Endothelial cell of umbilical vein (primary cell): ENCODE measurements at regions not wholly inside any gene's neighbourhood (a gene's known extent, or its start where the extent isn't known, plus 50 kb on each side); places are given as distances from the start of the nearest gene placed in this dataset.

ENCODE experiments used
- BruUV-seq: library from RNA; stranded (reverse); fragments of 400-500 nt; replicated peaks from 2 replicates; lab custom pipeline; 2021; lab: Mats Ljungman, UMichigan
- CTCF ChIA-PET: fragments of 300-600, 350-600 bp; sonication (Branson Sonifier 250); formaldehyde crosslinking; loops from one replicate; lab custom pipeline; 2021; ENCODE audit warnings: antibody characterized with exemption, inconsistent platforms; lab: Charles Lee
- POLR2A ChIA-PET: fragments of 300-600, 350-600 bp; sonication (Branson Sonifier 250); formaldehyde crosslinking; loops from one replicate; lab custom pipeline; 2021; ENCODE audit warnings: antibody characterized with exemption, inconsistent platforms; lab: Charles Lee
- DNase-seq: peaks from one replicate; pipeline ENCODE4 v3.0.0-alpha.2; 2011; ENCODE audit warnings: low read depth, low spot score
- FAIRE-seq: peaks from 2 replicates; lab custom pipeline; 2011; peaks lifted over from hg19 to GRCh38; lab: Jason Lieb, UNC
- H2AFZ ChIP-seq: 2 replicates; pipeline ENCODE4 v1.6.0; 2012; ENCODE audit warnings: low read depth, low read length, control low read depth, inconsistent platforms
- H3K27ac ChIP-seq: 2 replicates; pipeline ENCODE4 v1.5.1; 2011; ENCODE audit warnings: low read depth, mild to moderate bottlenecking, control low read depth, low read length, moderate library complexity; ENCODE audit not compliant: insufficient read depth
- H3K27me3 ChIP-seq, 2 experiments: 2 replicates each; pipeline versions ENCODE4 v1.6.0 to v1.6.1; 2011; ENCODE audit warnings: low read length in 2 of 2, mixed read lengths in 1 of 2; ENCODE audit not compliant: control insufficient read depth in 2 of 2, insufficient read depth in 2 of 2
- H3K36me3 ChIP-seq, 2 experiments: 2 replicates in 1 of 2; 3 replicates in 1 of 2; pipeline ENCODE4 v1.5.1; 2011; ENCODE audit warnings: low read length in 2 of 2, mild to moderate bottlenecking in 1 of 2, moderate library complexity in 1 of 2; ENCODE audit not compliant: control insufficient read depth in 2 of 2, insufficient read depth in 2 of 2; ENCODE audit errors: extremely low read depth in 1 of 2
- H3K4me1 ChIP-seq: 3 replicates; pipeline ENCODE4 v1.5.1; 2011; ENCODE audit warnings: mild to moderate bottlenecking, low read length; ENCODE audit not compliant: control insufficient read depth, insufficient read depth; ENCODE audit errors: extremely low read depth
- H3K4me2 ChIP-seq: 2 replicates; pipeline ENCODE4 v1.6.1; 2011; ENCODE audit warnings: low read length, control low read depth, mixed read lengths; ENCODE audit not compliant: insufficient read depth
- H3K4me3 ChIP-seq, 3 experiments: fragments of 200-600 bp in 1 of 3; sonication (generic), shearing (Covaris generic) in 1 of 3; replicated peaks in 1 of 3; 2 replicates each; pipeline ENCODE4 v1.5.1; 2011 to 2016; ENCODE audit warnings: control low read depth in 3 of 3, low read length in 3 of 3, mild to moderate bottlenecking in 2 of 3, inconsistent platforms in 1 of 3, low read depth in 1 of 3, moderate library complexity in 1 of 3; ENCODE audit not compliant: insufficient read depth in 1 of 3
- H3K79me2 ChIP-seq: 2 replicates; pipeline ENCODE4 v1.6.0; 2012; ENCODE audit warnings: low read length, inconsistent platforms; ENCODE audit not compliant: control insufficient read depth, insufficient read depth
- H3K9ac ChIP-seq: replicated peaks from 2 replicates; pipeline ENCODE3; 2011; ENCODE audit warnings: low read length, control low read depth; ENCODE audit not compliant: insufficient read depth; ENCODE audit errors: extremely low read depth
- H3K9me1 ChIP-seq: replicated peaks from 3 replicates; pipeline ENCODE4 v1.6.0; 2011; ENCODE audit warnings: mild to moderate bottlenecking, low read length; ENCODE audit not compliant: control insufficient read depth, insufficient read depth; ENCODE audit errors: extremely low read depth
- H3K9me3 ChIP-seq: replicated peaks from 2 replicates; pipeline ENCODE4 v1.5.1; 2012; ENCODE audit warnings: low read length, inconsistent platforms; ENCODE audit not compliant: control insufficient read depth, insufficient read depth
- H4K20me1 ChIP-seq: replicated peaks from 2 replicates; pipeline ENCODE3; 2011; ENCODE audit warnings: mild to moderate bottlenecking, low read length; ENCODE audit not compliant: control insufficient read depth, insufficient read depth; ENCODE audit errors: extremely low read depth
- EZH2 ChIP-seq: IDR thresholded peaks from 2 replicates; pipeline ENCODE4 v1.6.1; 2012; ENCODE audit warnings: borderline replicate concordance, low read depth, mild to moderate bottlenecking, moderate library complexity, low read length, inconsistent platforms; ENCODE audit not compliant: severe bottlenecking
- FOS ChIP-seq: IDR thresholded peaks from 2 replicates; pipeline ENCODE4 v1.6.1; 2011; ENCODE audit warnings: mild to moderate bottlenecking, low read length, moderate library complexity, borderline replicate concordance; ENCODE audit not compliant: insufficient read depth
- GATA2 ChIP-seq: IDR thresholded peaks from 2 replicates; pipeline ENCODE4 v1.7.0; 2011; ENCODE audit warnings: low read depth, mild to moderate bottlenecking, moderate library complexity, mixed read lengths, low read length; ENCODE audit not compliant: insufficient read length, insufficient read depth
- JUN ChIP-seq: IDR thresholded peaks from 2 replicates; pipeline ENCODE4 v1.6.1; 2011; ENCODE audit warnings: borderline replicate concordance, low read depth; ENCODE audit not compliant: insufficient read length, insufficient read depth
- MYC ChIP-seq: IDR thresholded peaks from one replicate; pipeline ENCODE4 v1.6.1; 2011; ENCODE audit warnings: mild to moderate bottlenecking, low read depth, low read length
- POLR2A ChIP-seq: IDR thresholded peaks from 2 replicates; pipeline ENCODE4 v1.6.1; 2012; ENCODE audit warnings: low read depth, mild to moderate bottlenecking, control low read depth, low read length
- POLR2AphosphoS5 ChIP-seq: IDR thresholded peaks from 2 replicates; pipeline ENCODE4 v1.6.1; 2012; ENCODE audit warnings: low read depth, mild to moderate bottlenecking, control low read depth, low read length, moderate library complexity; ENCODE audit not compliant: insufficient read depth
- dilution Hi-C: fragments of 300-500 bp; cut with MboI; formaldehyde crosslinking; loops from one replicate; pipeline ENCODE4 v1.15.0; 2019; ENCODE audit warnings: low sequenced_read_pairs; ENCODE audit not compliant: extremely low pct_ligation_motif_present
- intact Hi-C: fragments of 100-400 bp; cut with micrococcal nuclease; formaldehyde crosslinking; loops from one replicate; pipeline ENCODE4 v1.10.0; 2022
- TF ChIP-seq, protein P1 (sequence below), 2 donors: IDR thresholded peaks; 1 replicate in 1 of 2; 2 replicates in 1 of 2; pipeline ENCODE4 v1.5.1; 2011; ENCODE audit warnings: low read length in 2 of 2, mild to moderate bottlenecking in 2 of 2, moderate library complexity in 2 of 2, control low read depth in 1 of 2, inconsistent platforms in 1 of 2, low read depth in 1 of 2; ENCODE audit not compliant: insufficient read depth in 1 of 2; ENCODE audit errors: extremely low read depth in 1 of 2
- TF ChIP-seq, protein P2 (sequence below): IDR thresholded peaks from 2 replicates; pipeline ENCODE4 v1.6.1; 2011; ENCODE audit not compliant: insufficient read depth, insufficient read length

DNA sequence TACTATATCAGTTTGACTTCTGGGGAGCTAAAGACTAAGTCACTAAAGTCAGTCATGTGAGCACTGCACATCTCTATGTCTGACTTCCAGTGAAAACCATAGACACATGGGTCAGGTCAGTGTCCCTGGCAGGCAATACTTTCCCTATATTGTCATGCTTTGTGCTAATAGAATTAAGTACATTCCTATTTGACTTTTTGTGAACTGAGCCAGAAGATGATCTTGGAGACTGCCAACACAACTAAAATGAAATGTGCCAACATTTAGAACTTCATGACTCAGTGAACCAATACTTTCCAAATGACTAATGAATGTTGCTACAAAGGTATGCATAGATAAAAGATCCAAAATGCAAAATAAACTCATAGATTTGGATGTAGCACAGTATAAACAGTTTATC, 820.8 kb upstream of the FAM98A start:
- no peaks in the 10 kb centered on the region for H3K4me1 ChIP-seq
- ChIA-PET POLR2A (no interaction called here), CTCF (no interaction called here)
- no peaks in the 10 kb centered on the region for H3K36me3 ChIP-seq
- no peaks in the 10 kb centered on the region for H3K27me3 ChIP-seq
- H4K20me1 ChIP-seq = no peaks in the 10 kb centered on the region
- H3K4me2 ChIP-seq = no peak overlapping the region
- no peak overlapping the region for H3K27ac ChIP-seq
- no peak for FAIRE-seq
- TF ChIP-seq POLR2AphosphoS5 (no peak), POLR2A (no peak), EZH2 (no peak), JUN (no peak), MYC (no peak), FOS (no peak), GATA2 (no peak)
- TF ChIP-seq, protein P1, sequence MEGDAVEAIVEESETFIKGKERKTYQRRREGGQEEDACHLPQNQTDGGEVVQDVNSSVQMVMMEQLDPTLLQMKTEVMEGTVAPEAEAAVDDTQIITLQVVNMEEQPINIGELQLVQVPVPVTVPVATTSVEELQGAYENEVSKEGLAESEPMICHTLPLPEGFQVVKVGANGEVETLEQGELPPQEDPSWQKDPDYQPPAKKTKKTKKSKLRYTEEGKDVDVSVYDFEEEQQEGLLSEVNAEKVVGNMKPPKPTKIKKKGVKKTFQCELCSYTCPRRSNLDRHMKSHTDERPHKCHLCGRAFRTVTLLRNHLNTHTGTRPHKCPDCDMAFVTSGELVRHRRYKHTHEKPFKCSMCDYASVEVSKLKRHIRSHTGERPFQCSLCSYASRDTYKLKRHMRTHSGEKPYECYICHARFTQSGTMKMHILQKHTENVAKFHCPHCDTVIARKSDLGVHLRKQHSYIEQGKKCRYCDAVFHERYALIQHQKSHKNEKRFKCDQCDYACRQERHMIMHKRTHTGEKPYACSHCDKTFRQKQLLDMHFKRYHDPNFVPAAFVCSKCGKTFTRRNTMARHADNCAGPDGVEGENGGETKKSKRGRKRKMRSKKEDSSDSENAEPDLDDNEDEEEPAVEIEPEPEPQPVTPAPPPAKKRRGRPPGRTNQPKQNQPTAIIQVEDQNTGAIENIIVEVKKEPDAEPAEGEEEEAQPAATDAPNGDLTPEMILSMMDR (IDR thresholded peaks at IDR 0.05; ENCODE audit: extremely low read depth in 1 of 2, insufficient read depth in 1 of 2, low read depth in 1 of 2, low read length in 2 of 2) = no peak
- TF ChIP-seq, protein P2, sequence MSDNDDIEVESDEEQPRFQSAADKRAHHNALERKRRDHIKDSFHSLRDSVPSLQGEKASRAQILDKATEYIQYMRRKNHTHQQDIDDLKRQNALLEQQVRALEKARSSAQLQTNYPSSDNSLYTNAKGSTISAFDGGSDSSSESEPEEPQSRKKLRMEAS = no peak
- no peak overlapping the region for H3K9ac ChIP-seq
- no peaks in the 10 kb centered on the region for H3K9me3 ChIP-seq
- dilution Hi-C loops = no loop called here
- no peaks in the 10 kb centered on the region for H3K9me1 ChIP-seq
- BruUV-seq = no TSS peak
- DNase-seq = no peak
- H3K79me2 ChIP-seq = no peaks in the 10 kb centered on the region
- H2AFZ ChIP-seq = no peak overlapping the region
- intact Hi-C loops = no loop called here
- H3K4me3 ChIP-seq = no peak overlapping the region
